Vagina (tissue), 2 donors: ENCODE measurements at regions not wholly inside any gene's neighbourhood (a gene's known extent, or its start where the extent isn't known, plus 50 kb on each side); places are given as distances from the start of the nearest gene placed in this dataset.

Source experiments
- DNase-seq, 2 donors: peaks; one replicate each; pipeline ENCODE4 v3.0.0-alpha.2; 2017; ENCODE audit errors: extremely low spot score in 2 of 2
- H3K27ac ChIP-seq: fragments of 200-600 bp; sonication (generic); one replicate; pipeline ENCODE4 v1.5.1; 2019
- H3K27me3 ChIP-seq: fragments of 200-600 bp; sonication (generic); one replicate; pipeline ENCODE4 v1.5.1; 2019
- H3K36me3 ChIP-seq, 2 donors: fragments of 200-600 bp; sonication (generic); one replicate each; pipeline ENCODE4 v1.5.1; 2017 to 2019
- H3K4me1 ChIP-seq: fragments of 200-600 bp; sonication (generic); one replicate; pipeline ENCODE4 v1.5.1; 2019
- H3K4me3 ChIP-seq, 2 donors: fragments of 200-600 bp; sonication (generic); 1 replicate in 1 of 2; 2 replicates in 1 of 2; pipeline ENCODE4 v1.5.1; 2016 to 2019
- H3K9me3 ChIP-seq: fragments of 200-600 bp; sonication (generic); one replicate; pipeline ENCODE4 v1.5.1; 2019
- CTCF ChIP-seq, 3 experiments: fragments of 450-650 bp in 2 of 3; fragments of 200-600 bp in 1 of 3; sonication (generic) in 1 of 3; IDR thresholded peaks; one replicate each; pipeline ENCODE4 v1.5.1; 2017 to 2019; ENCODE audit warnings: antibody characterized with exemption in 3 of 3, mild to moderate bottlenecking in 2 of 3, moderate library complexity in 2 of 3
- POLR2A ChIP-seq, 2 donors: fragments of 450-650 bp; IDR thresholded peaks; one replicate each; pipeline ENCODE4 v1.6.1; 2017; ENCODE audit warnings: antibody characterized with exemption in 2 of 2, mild to moderate bottlenecking in 2 of 2, moderate library complexity in 2 of 2
- POLR2AphosphoS5 ChIP-seq, 2 donors: sonication (generic); formaldehyde crosslinking; IDR thresholded peaks; one replicate each; pipeline ENCODE4 v1.9.0; 2017; ENCODE audit warnings: antibody characterized with exemption in 2 of 2, mild to moderate bottlenecking in 2 of 2, low read depth in 1 of 2; ENCODE audit not compliant: insufficient read depth in 1 of 2
- intact Hi-C: fragments of 100-400 bp; cut with DNase I; formaldehyde crosslinking; loops from one replicate; pipeline ENCODE4 v1.15.1; 2023

GRCh38 chr14:98114946-98115345, 1157.1 kb downstream of the BCL11B start:
- TF ChIP-seq POLR2A (IDR thresholded peaks at IDR 0.05), result no peak
- no peak for TF ChIP-seq POLR2AphosphoS5 (IDR thresholded peaks at IDR 0.05; ENCODE audit: insufficient read depth in 1 of 2, low read depth in 1 of 2)
- TF ChIP-seq CTCF (IDR thresholded peaks at IDR 0.05), result no peak
- H3K27ac ChIP-seq, result no peak overlapping the region
- no peak for DNase-seq
- no peaks in the 10 kb centered on the region for H3K9me3 ChIP-seq
- no peaks in the 10 kb centered on the region for H3K36me3 ChIP-seq
- H3K4me3 ChIP-seq, result no peak overlapping the region
- H3K4me1 ChIP-seq, result no peaks in the 10 kb centered on the region
- intact Hi-C loops, result no loop called here
- no peaks in the 10 kb centered on the region for H3K27me3 ChIP-seq

- intact Hi-C loops, result no loop called here
- H3K9me3 ChIP-seq, result no peaks in the 10 kb centered on the region
- H3K36me3 ChIP-seq, result no peaks in the 10 kb centered on the region
- H3K4me1 ChIP-seq, result no peaks in the 10 kb centered on the region
- H3K27me3 ChIP-seq, result no peaks in the 10 kb centered on the region
- no peak for DNase-seq
- no peak overlapping the region for H3K4me3 ChIP-seq
- no peak overlapping the region for H3K27ac ChIP-seq
- TF ChIP-seq POLR2A (IDR thresholded peaks at IDR 0.05), result no peak
- no peak for TF ChIP-seq CTCF (IDR thresholded peaks at IDR 0.05)
- no peak for TF ChIP-seq POLR2AphosphoS5 (IDR thresholded peaks at IDR 0.05; ENCODE audit: insufficient read depth in 1 of 2, low read depth in 1 of 2)
Observed at GRCh38 chr14:98118749-98119148, 1153.2 kb downstream of the BCL11B start.

- no peaks in the 10 kb centered on the region for H3K27me3 ChIP-seq
- no peaks in the 10 kb centered on the region for H3K4me1 ChIP-seq
- intact Hi-C loops, result no loop called here
- TF ChIP-seq CTCF (IDR thresholded peaks at IDR 0.05), result no peak
- no peaks in the 10 kb centered on the region for H3K36me3 ChIP-seq
- H3K9me3 ChIP-seq, result no peaks in the 10 kb centered on the region
- H3K4me3 ChIP-seq, result no peak overlapping the region
- DNase-seq, result no peak
- H3K27ac ChIP-seq, result no peak overlapping the region
Observed at GRCh38 chr14:98119739-98120138, 1152.3 kb downstream of the BCL11B start.

- Histone ChIP-seq H3K9me3 (no peaks in the 10 kb centered on the region), H3K4me3 (no peak overlapping the region), H3K4me1 (no peaks in the 10 kb centered on the region), H3K27me3 (no peaks in the 10 kb centered on the region), H3K36me3 (no peaks in the 10 kb centered on the region), H3K27ac (no peak overlapping the region)
- no peak for DNase-seq
- TF ChIP-seq POLR2A (IDR thresholded peaks at IDR 0.05) (no peak), CTCF (IDR thresholded peaks at IDR 0.05) (no peak), POLR2AphosphoS5 (IDR thresholded peaks at IDR 0.05; ENCODE audit: insufficient read depth in 1 of 2, low read depth in 1 of 2) (no peak)
- intact Hi-C loops, result no loop called here
Observed at GRCh38 chr14:98120831-98121464, 1151.0 kb downstream of the BCL11B start.

- H3K27ac ChIP-seq, result no peak overlapping the region
- DNase-seq, result no peak
- intact Hi-C loops, result no loop called here
Observed at GRCh38 chr14:98122527-98122926, 1149.5 kb downstream of the BCL11B start.

More at GRCh38 chr14:98122527-98122926, 1149.5 kb downstream of the BCL11B start:
- no peak overlapping the region for H3K4me3 ChIP-seq
- no peaks in the 10 kb centered on the region for H3K27me3 ChIP-seq
- TF ChIP-seq CTCF (IDR thresholded peaks at IDR 0.05), result no peak
- no peak for TF ChIP-seq POLR2A (IDR thresholded peaks at IDR 0.05)
- no peak for TF ChIP-seq POLR2AphosphoS5 (IDR thresholded peaks at IDR 0.05; ENCODE audit: insufficient read depth in 1 of 2, low read depth in 1 of 2)
- no peaks in the 10 kb centered on the region for H3K9me3 ChIP-seq
- no peaks in the 10 kb centered on the region for H3K4me1 ChIP-seq
- H3K36me3 ChIP-seq, result no peaks in the 10 kb centered on the region
